IMR-90 (cell line): ENCODE measurements at regions not wholly inside any gene's neighbourhood (a gene's known extent, or its start where the extent isn't known, plus 50 kb on each side); places are given as distances from the start of the nearest gene placed in this dataset.

ENCODE experiments used
- CEBPB ChIP-seq: IDR thresholded peaks from 2 replicates; pipeline ENCODE4 v1.6.1; 2012; ENCODE audit warnings: low read depth, low read length, improper control_type of control experiment
- CTCF ChIP-seq: conservative IDR thresholded peaks from 2 replicates; pipeline ENCODE4 v1.5.1; 2012; ENCODE audit warnings: mild to moderate bottlenecking, low read depth, low read length, improper control_type of control experiment
- MAFK ChIP-seq: IDR thresholded peaks from 2 replicates; pipeline ENCODE4 v1.6.1; 2012; ENCODE audit warnings: low read depth, low read length, improper control_type of control experiment
- NFE2L2 ChIP-seq: fragments of 150-350 bp; IDR thresholded peaks from 2 replicates; pipeline ENCODE4 v1.6.1; 2016; ENCODE audit warnings: low read depth, mild to moderate bottlenecking, low read length
- POLR2A ChIP-seq: IDR thresholded peaks from 2 replicates; pipeline ENCODE4 v1.6.1; 2012; ENCODE audit warnings: mild to moderate bottlenecking, low read depth, low read length
- RFX5 ChIP-seq: IDR thresholded peaks from 2 replicates; pipeline ENCODE4 v1.8.0; 2012; ENCODE audit warnings: low read depth, mild to moderate bottlenecking, low read length, moderate library complexity
- SMC3 ChIP-seq: fragments of 150-350 bp; IDR thresholded peaks from 2 replicates; pipeline ENCODE4 v1.6.1; 2016; ENCODE audit warnings: low read depth, mild to moderate bottlenecking, antibody characterized with exemption, low read length, moderate library complexity
- TF ChIP-seq, protein P1 (sequence below): fragments of 150-350 bp; IDR thresholded peaks from 2 replicates; pipeline ENCODE4 v1.6.1; 2016; ENCODE audit warnings: low read depth, mild to moderate bottlenecking, low read length, moderate library complexity, borderline replicate concordance

DNA sequence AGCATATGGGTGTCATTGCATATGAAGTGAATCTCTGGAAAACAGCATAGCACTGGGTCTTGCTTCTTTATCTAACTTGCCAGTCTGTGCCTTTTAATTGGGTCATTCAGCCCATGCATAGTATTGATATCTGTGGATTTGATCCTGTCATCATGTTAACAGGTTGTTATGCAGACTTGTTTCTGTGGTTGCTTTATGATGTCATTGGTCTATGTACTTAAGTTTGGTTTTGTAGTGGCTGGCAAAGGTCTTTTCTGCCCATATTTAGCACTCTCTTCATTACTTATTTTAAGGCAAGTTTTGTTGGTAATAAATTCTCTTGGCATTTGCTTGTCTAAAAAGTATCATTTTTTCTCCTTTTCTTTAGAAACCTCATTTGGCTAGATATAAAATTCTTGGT, 221.1 kb upstream of the ITM2A start:
- TF ChIP-seq CTCF (no peak), MAFK (no peak), NFE2L2 (no peak), POLR2A (no peak), CEBPB (no peak), RFX5 (no peak), SMC3 (no peak)
- TF ChIP-seq, protein P1, sequence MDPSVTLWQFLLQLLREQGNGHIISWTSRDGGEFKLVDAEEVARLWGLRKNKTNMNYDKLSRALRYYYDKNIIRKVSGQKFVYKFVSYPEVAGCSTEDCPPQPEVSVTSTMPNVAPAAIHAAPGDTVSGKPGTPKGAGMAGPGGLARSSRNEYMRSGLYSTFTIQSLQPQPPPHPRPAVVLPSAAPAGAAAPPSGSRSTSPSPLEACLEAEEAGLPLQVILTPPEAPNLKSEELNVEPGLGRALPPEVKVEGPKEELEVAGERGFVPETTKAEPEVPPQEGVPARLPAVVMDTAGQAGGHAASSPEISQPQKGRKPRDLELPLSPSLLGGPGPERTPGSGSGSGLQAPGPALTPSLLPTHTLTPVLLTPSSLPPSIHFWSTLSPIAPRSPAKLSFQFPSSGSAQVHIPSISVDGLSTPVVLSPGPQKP = no peak
